ENCODE measurements at regions not wholly inside any gene's neighbourhood (a gene's known extent, or its start where the extent isn't known, plus 50 kb on each side); places are given as distances from the start of the nearest gene placed in this dataset.
A peak's percentile ranks its signal among the peaks of the same experiment; 100 is the strongest.
"Not testable (repeated sequence)": the region's sequence is repeated elsewhere in the genome, so short reads cannot be mapped to it uniquely, and the experiment has no call there.

- not testable (repeated sequence) for DNase-seq
These were observed 127.1 kb upstream of the VOPP1 start for GRCh38 chr7:55699450-55699842.

- DNase-seq: not testable (repeated sequence)
These were observed 126.5 kb upstream of the VOPP1 start for GRCh38 chr7:55698607-55699449.

GRCh38 chr7:55695893-55696701 is 123.8 kb upstream of the VOPP1 start:
- not testable (repeated sequence) for DNase-seq

GRCh38 chr7:55694484-55694883 is 122.2 kb upstream of the VOPP1 start:
- DNase-seq: not testable (repeated sequence)

- DNase-seq: not testable (repeated sequence)
These were observed 116.7 kb upstream of the VOPP1 start for GRCh38 chr7:55688684-55689681.

- not testable (repeated sequence) for DNase-seq
These were observed 116.0 kb upstream of the VOPP1 start for GRCh38 chr7:55688261-55688660.

- not testable (repeated sequence) for DNase-seq
These were observed 115.0 kb upstream of the VOPP1 start for GRCh38 chr7:55687252-55687651.

- not testable (repeated sequence) for DNase-seq
These were observed 114.5 kb upstream of the VOPP1 start for GRCh38 chr7:55686771-55687170.

GRCh38 chr7:55683501-55683900 is 111.2 kb upstream of the VOPP1 start:
- not testable (repeated sequence) for DNase-seq

- not testable (repeated sequence) for DNase-seq
These were observed 103.3 kb upstream of the VOPP1 start for GRCh38 chr7:55675589-55675988.

GRCh38 chr7:55673525-55673924 is 101.2 kb upstream of the VOPP1 start:
- not testable (repeated sequence) for DNase-seq

- not testable (repeated sequence) for DNase-seq
These were observed 99.8 kb upstream of the VOPP1 start for GRCh38 chr7:55672084-55672483.

- DNase-seq: no peak
These were observed 85.4 kb upstream of the VOPP1 start for GRCh38 chr7:55657654-55658053.

GRCh38 chr7:55651057-55651456 is 78.8 kb upstream of the VOPP1 start:
- DNase-seq: no peak

- DNase-seq: no peak
These were observed 76.9 kb upstream of the VOPP1 start for GRCh38 chr7:55649238-55649637.

GRCh38 chr7:55644567-55644966 is 72.3 kb upstream of the VOPP1 start:
- no peak for DNase-seq

- DNase-seq: no peak
These were observed 70.0 kb upstream of the VOPP1 start for GRCh38 chr7:55642266-55642665.

GRCh38 chr7:55641811-55642210 is 69.5 kb upstream of the VOPP1 start:
- DNase-seq: no peak

- peak; percentile 12 to 25 for DNase-seq
These were observed 69.0 kb upstream of the VOPP1 start for GRCh38 chr7:55641273-55641691.

- no peak for DNase-seq
These were observed 67.3 kb upstream of the VOPP1 start for GRCh38 chr7:55639640-55640039.

GRCh38 chr7:55629051-55629677 is 56.9 kb upstream of the VOPP1 start:
- DNase-seq: no peak

- DNase-seq: no peak
These were observed 52.5 kb upstream of the VOPP1 start for GRCh38 chr7:55624813-55625212.
